ENCODE measurements at regions not wholly inside any gene's neighbourhood (a gene's known extent, or its start where the extent isn't known, plus 50 kb on each side); places are given as distances from the start of the nearest gene placed in this dataset.

DNA sequence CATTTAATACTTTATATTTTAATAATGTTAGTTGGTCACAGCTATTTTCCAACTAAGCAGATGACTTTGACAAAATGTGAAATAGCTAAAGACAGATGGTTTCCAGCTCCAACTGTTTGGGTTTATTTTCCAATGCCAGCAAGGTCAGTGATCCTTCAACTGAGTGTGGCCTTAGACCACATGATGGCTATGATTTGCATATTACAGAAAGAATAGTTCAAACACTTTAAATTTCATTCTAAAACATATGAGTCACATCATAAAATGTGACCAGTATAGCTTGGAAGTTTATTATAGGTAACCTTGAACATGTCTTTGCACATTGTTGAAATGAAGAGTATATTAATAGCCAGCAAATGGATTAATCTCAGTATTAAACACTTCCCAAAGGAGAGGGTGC is 454.0 kb upstream of the C1orf87 start:
- H3K9me3 ChIP-seq (ENCODE audit: control insufficient read depth, insufficient read depth, low read length): no peaks in the 10 kb centered on the region
- no peaks in the 10 kb centered on the region for H3K27me3 ChIP-seq (ENCODE audit: control insufficient read depth, low read length)
- no peak overlapping the region for H3K4me3 ChIP-seq (ENCODE audit: low read length)
- no peak overlapping the region for H3K27ac ChIP-seq (ENCODE audit: low read depth, low read length)
- no peaks in the 10 kb centered on the region for H3K79me2 ChIP-seq (ENCODE audit: control insufficient read depth, low read length)
- H3K4me2 ChIP-seq (ENCODE audit: low read length): no peak overlapping the region
- no peaks in the 10 kb centered on the region for H3K36me3 ChIP-seq (ENCODE audit: control insufficient read depth, low read length)
- H3F3A ChIP-seq (ENCODE audit: control insufficient read depth, insufficient read depth): no peaks in the 10 kb centered on the region
- no peaks in the 10 kb centered on the region for H4K20me1 ChIP-seq (ENCODE audit: control insufficient read depth, insufficient read depth, low read depth, low read length)
- no peak for TF ChIP-seq EZH2phosphoT487 (IDR thresholded peaks at IDR 0.05; ENCODE audit: borderline replicate concordance, low read length)
- TF ChIP-seq CTCF (IDR thresholded peaks at IDR 0.05; ENCODE audit: low read depth, low read length, poor library complexity, severe bottlenecking): no peak
- H3K4me1 ChIP-seq (ENCODE audit: control insufficient read depth, low read length): no peaks in the 10 kb centered on the region
- H3K9me2 ChIP-seq (replicated peaks; ENCODE audit: control insufficient read depth, low read length): no peaks in the 10 kb centered on the region

DNA sequence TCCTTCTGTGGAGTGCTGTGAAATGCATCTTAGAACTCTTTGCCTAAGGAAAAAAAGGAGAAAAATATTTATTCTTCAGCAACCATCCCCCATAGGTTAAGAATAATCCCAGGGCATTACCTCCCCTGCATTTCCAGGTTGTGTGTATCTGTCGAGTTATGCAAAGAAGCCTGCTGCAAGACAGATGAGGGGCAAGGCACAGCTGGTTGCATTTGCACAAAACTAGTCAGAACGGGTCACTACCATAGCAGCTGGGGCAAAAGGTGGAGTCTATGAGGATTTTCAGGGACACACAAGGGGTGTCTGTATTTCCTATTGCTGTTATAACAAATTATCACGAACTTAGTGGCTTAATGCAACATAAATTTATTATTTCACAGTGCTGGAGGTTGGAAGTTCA is 443.4 kb upstream of the C1orf87 start:
- no peak overlapping the region for H3K4me3 ChIP-seq (ENCODE audit: low read length)
- H3K4me2 ChIP-seq (ENCODE audit: low read length): no peak overlapping the region
- no peaks in the 10 kb centered on the region for H3K9me3 ChIP-seq (ENCODE audit: control insufficient read depth, insufficient read depth, low read length)
- TF ChIP-seq EZH2phosphoT487 (IDR thresholded peaks at IDR 0.05; ENCODE audit: borderline replicate concordance, low read length) (no peak), CTCF (IDR thresholded peaks at IDR 0.05; ENCODE audit: low read depth, low read length, poor library complexity, severe bottlenecking) (no peak)
- H3K79me2 ChIP-seq (ENCODE audit: control insufficient read depth, low read length): no peaks in the 10 kb centered on the region
- no peaks in the 10 kb centered on the region for H3K4me1 ChIP-seq (ENCODE audit: control insufficient read depth, low read length)
- H3K27ac ChIP-seq (ENCODE audit: low read depth, low read length): no peak overlapping the region
- H4K20me1 ChIP-seq (ENCODE audit: control insufficient read depth, insufficient read depth, low read depth, low read length): no peaks in the 10 kb centered on the region
- no peaks in the 10 kb centered on the region for H3F3A ChIP-seq (ENCODE audit: control insufficient read depth, insufficient read depth)
- no peaks in the 10 kb centered on the region for H3K36me3 ChIP-seq (ENCODE audit: control insufficient read depth, low read length)
- no peaks in the 10 kb centered on the region for H3K27me3 ChIP-seq (ENCODE audit: control insufficient read depth, low read length)
- H3K9me2 ChIP-seq (replicated peaks; ENCODE audit: control insufficient read depth, low read length): no peaks in the 10 kb centered on the region

- no peak overlapping the region for H3K4me3 ChIP-seq (ENCODE audit: low read length)
- no peak overlapping the region for H3K4me2 ChIP-seq (ENCODE audit: low read length)
- no peaks in the 10 kb centered on the region for H3K79me2 ChIP-seq (ENCODE audit: control insufficient read depth, low read length)
- no peaks in the 10 kb centered on the region for H3K27me3 ChIP-seq (ENCODE audit: control insufficient read depth, low read length)
- no peaks in the 10 kb centered on the region for H3K9me3 ChIP-seq (ENCODE audit: control insufficient read depth, insufficient read depth, low read length)
- H3K36me3 ChIP-seq (ENCODE audit: control insufficient read depth, low read length): no peaks in the 10 kb centered on the region
- H3K27ac ChIP-seq (ENCODE audit: low read depth, low read length): no peak overlapping the region
- H3F3A ChIP-seq (ENCODE audit: control insufficient read depth, insufficient read depth): no peaks in the 10 kb centered on the region
- no peaks in the 10 kb centered on the region for H3K9me2 ChIP-seq (replicated peaks; ENCODE audit: control insufficient read depth, low read length)
- TF ChIP-seq CTCF (IDR thresholded peaks at IDR 0.05; ENCODE audit: low read depth, low read length, poor library complexity, severe bottlenecking) (no peak), EZH2phosphoT487 (IDR thresholded peaks at IDR 0.05; ENCODE audit: borderline replicate concordance, low read length) (no peak)
- no peaks in the 10 kb centered on the region for H4K20me1 ChIP-seq (ENCODE audit: control insufficient read depth, insufficient read depth, low read depth, low read length)
- H3K4me1 ChIP-seq (ENCODE audit: control insufficient read depth, low read length): no peaks in the 10 kb centered on the region
Observed at GRCh38 chr1:60510162-60510561, 436.6 kb upstream of the C1orf87 start.

All from DOHH2 (cell line).